Neural progenitor cell (in vitro differentiated cells): ENCODE measurements at regions not wholly inside any gene's neighbourhood (a gene's known extent, or its start where the extent isn't known, plus 50 kb on each side); places are given as distances from the start of the nearest gene placed in this dataset.

ENCODE experiments used
- CTCF ChIP-seq: fragments of 200-600 bp; sonication (generic); IDR thresholded peaks from 2 replicates; pipeline ENCODE4 v1.5.1; 2017; ENCODE audit warnings: antibody characterized with exemption, mild to moderate bottlenecking
- EZH2 ChIP-seq: fragments of 200-600 bp; sonication (generic); IDR thresholded peaks from 2 replicates; pipeline ENCODE4 v1.6.1; 2017; ENCODE audit warnings: antibody characterized with exemption, mild to moderate bottlenecking, moderate library complexity
- EZH2phosphoT487 ChIP-seq: fragments of 200-600 bp; sonication (generic); IDR thresholded peaks from 2 replicates; pipeline ENCODE4 v1.6.1; 2017; ENCODE audit warnings: antibody characterized with exemption

GRCh38 chr1:36560177-36560576 lies 77.5 kb upstream of the CSF3R start:
- TF ChIP-seq CTCF (no peak), EZH2 (no peak), EZH2phosphoT487 (no peak)
